ENCODE measurements at regions not wholly inside any gene's neighbourhood (a gene's known extent, or its start where the extent isn't known, plus 50 kb on each side); places are given as distances from the start of the nearest gene placed in this dataset.

- TF ChIP-seq AHDC1 (CRISPR knock-in tag; IDR thresholded peaks at IDR 0.05; ENCODE audit: borderline replicate concordance): peak; percentile 58; the same call in 1 of the 2 replicates
- 0 out of 2 replicates have a peak, but pooled peaks have one; percentile 52 for TF ChIP-seq JUND (CRISPR knock-in tag; IDR thresholded peaks at IDR 0.05)
- no peak for TF ChIP-seq SRSF4 (IDR thresholded peaks at IDR 0.05; ENCODE audit: low read depth, low read length, poor library complexity, severe bottlenecking)
- TF ChIP-seq, protein P1, sequence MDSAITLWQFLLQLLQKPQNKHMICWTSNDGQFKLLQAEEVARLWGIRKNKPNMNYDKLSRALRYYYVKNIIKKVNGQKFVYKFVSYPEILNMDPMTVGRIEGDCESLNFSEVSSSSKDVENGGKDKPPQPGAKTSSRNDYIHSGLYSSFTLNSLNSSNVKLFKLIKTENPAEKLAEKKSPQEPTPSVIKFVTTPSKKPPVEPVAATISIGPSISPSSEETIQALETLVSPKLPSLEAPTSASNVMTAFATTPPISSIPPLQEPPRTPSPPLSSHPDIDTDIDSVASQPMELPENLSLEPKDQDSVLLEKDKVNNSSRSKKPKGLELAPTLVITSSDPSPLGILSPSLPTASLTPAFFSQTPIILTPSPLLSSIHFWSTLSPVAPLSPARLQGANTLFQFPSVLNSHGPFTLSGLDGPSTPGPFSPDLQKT (CRISPR knock-in tag; IDR thresholded peaks at IDR 0.05; ENCODE audit: borderline replicate concordance): no peak
- TF ChIP-seq ZNF260 (CRISPR knock-in tag; IDR thresholded peaks at IDR 0.05; ENCODE audit: borderline replicate concordance, low read depth): no peak
- TF ChIP-seq ZNF850 (CRISPR knock-in tag; conservative IDR thresholded peaks at IDR 0.05): no peak
- TF ChIP-seq MAZ (IDR thresholded peaks at IDR 0.05; ENCODE audit: borderline replicate concordance, low read depth, low read length): 0 out of 2 replicates have a peak, but pooled peaks have one; percentile 23
- peak; percentile 42; the same call in 1 of the 2 replicates for TF ChIP-seq MAZ (CRISPR knock-in tag; IDR thresholded peaks at IDR 0.05; ENCODE audit: low read depth)
- no peak for TF ChIP-seq MAFF (IDR thresholded peaks at IDR 0.05; ENCODE audit: low read depth, low read length)
- no peak for TF ChIP-seq ZNF431 (CRISPR knock-in tag; IDR thresholded peaks at IDR 0.05; ENCODE audit: borderline replicate concordance, low read depth)
- TF ChIP-seq GATAD2A (CRISPR knock-in tag; IDR thresholded peaks at IDR 0.05): peak; percentile 89
- TF ChIP-seq, protein P2, sequence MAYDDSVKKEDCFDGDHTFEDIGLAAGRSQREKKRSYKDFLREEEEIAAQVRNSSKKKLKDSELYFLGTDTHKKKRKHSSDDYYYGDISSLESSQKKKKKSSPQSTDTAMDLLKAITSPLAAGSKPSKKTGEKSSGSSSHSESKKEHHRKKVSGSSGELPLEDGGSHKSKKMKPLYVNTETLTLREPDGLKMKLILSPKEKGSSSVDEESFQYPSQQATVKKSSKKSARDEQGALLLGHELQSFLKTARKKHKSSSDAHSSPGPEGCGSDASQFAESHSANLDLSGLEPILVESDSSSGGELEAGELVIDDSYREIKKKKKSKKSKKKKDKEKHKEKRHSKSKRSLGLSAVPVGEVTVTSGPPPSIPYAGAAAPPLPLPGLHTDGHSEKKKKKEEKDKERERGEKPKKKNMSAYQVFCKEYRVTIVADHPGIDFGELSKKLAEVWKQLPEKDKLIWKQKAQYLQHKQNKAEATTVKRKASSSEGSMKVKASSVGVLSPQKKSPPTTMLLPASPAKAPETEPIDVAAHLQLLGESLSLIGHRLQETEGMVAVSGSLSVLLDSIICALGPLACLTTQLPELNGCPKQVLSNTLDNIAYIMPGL (CRISPR knock-in tag; IDR thresholded peaks at IDR 0.05; ENCODE audit: borderline replicate concordance in 1 of 2, low read depth in 1 of 2): peak in 1 of 2 experiments; percentile 60; a peak in 1 of 4 replicates
- TF ChIP-seq NKX3-1 (CRISPR knock-in tag; IDR thresholded peaks at IDR 0.05): no peak
- TF ChIP-seq ZSCAN29 (CRISPR knock-in tag; conservative IDR thresholded peaks at IDR 0.05): peak; percentile 66; the same call in 1 of the 2 replicates
- TF ChIP-seq ZNF652 (CRISPR knock-in tag; IDR thresholded peaks at IDR 0.05; ENCODE audit: borderline replicate concordance, low read depth): no peak
- peak; percentile 70 for TF ChIP-seq FOSL2 (CRISPR knock-in tag; IDR thresholded peaks at IDR 0.05)
- TF ChIP-seq PITX1 (CRISPR knock-in tag; IDR thresholded peaks at IDR 0.05): 0 out of 2 replicates have a peak, but pooled peaks have one; percentile 39
- TF ChIP-seq CENPX (CRISPR knock-in tag; IDR thresholded peaks at IDR 0.05): no peak
- TF ChIP-seq, protein P3, sequence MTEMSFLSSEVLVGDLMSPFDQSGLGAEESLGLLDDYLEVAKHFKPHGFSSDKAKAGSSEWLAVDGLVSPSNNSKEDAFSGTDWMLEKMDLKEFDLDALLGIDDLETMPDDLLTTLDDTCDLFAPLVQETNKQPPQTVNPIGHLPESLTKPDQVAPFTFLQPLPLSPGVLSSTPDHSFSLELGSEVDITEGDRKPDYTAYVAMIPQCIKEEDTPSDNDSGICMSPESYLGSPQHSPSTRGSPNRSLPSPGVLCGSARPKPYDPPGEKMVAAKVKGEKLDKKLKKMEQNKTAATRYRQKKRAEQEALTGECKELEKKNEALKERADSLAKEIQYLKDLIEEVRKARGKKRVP (CRISPR knock-in tag; IDR thresholded peaks at IDR 0.05): peak in 1 of 2 experiments; percentile 61; a peak in 2 of 4 replicates
These were observed 103.3 kb upstream of the BOD1 start (continued) for GRCh38 chr5:173719731-173720082.

Measured in HepG2 (cell line).